KBM-7 (cell line): ENCODE measurements at regions not wholly inside any gene's neighbourhood (a gene's known extent, or its start where the extent isn't known, plus 50 kb on each side); places are given as distances from the start of the nearest gene placed in this dataset.
"Not testable (repeated sequence)": the region's sequence is repeated elsewhere in the genome, so short reads cannot be mapped to it uniquely, and the experiment has no call there.

Experiments
- DNase-seq: peaks from one replicate; pipeline ENCODE4 v3.0.0-alpha.2; 2015
- in situ Hi-C: fragments of 300-500 bp; cut with MboI; formaldehyde crosslinking; loops from 2 replicates; pipeline ENCODE4 v1.14.3; 2020; ENCODE audit warnings: low sequenced_read_pairs, low pct_unique_long_range_greater_than_20kb, mixed read lengths

DNA sequence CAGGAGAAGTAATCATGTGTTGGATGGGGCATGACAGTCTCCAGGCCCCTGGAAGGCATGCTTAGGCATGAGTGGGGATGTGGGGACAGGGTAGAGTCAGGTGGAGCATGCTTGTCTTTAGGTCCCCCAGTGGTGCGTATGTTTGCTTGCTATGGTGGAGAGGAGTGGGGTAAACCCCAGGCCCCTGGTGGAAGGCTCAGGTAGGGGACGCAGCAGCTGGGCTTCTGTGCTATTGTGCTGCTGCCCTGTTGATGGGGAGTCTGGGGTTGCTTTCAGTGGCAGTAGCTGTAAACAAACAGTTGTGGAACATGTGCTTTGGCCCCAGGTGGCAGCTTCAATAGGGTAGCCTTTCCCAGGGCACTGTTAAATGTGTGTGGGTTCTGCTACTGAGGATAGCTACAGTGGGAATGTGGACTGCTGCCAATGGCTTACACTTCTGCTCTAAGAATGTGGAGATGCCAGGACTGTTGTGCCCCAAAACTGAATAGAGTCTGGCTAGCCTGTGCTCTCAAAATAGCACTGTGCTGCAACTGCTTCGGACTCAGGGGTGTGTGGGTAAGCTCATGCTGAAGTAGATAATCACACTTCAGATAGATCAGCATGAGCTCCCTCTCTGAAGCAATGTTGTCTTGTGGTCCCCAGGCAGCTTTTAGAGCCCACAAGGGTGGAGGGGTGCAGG, 1257.3 kb downstream of the DIAPH3 start:
- in situ Hi-C loops, result no loop called here

DNA sequence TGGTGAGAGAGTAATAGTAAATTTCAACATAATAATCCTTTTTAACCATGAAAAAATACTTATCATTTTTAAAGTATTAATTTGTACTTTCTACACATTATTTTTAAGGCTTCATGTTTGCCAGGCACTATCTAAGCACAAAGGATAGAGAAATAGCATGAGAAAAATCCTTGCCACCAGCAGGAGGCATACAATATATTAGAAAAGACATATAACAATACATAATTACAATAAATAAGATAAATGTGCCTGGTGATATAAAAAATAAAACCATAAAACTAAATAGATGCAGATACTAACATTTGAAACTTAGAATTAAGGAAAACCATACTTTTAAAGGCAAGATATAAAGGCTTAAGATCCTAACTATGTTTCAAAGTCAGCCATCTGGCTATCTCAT, 1256.4 kb downstream of the DIAPH3 start:
- in situ Hi-C loops, result no loop called here

More for the DNA sequence above, 1257.3 kb downstream of the DIAPH3 start:
- DNase-seq, result no peak

DNA sequence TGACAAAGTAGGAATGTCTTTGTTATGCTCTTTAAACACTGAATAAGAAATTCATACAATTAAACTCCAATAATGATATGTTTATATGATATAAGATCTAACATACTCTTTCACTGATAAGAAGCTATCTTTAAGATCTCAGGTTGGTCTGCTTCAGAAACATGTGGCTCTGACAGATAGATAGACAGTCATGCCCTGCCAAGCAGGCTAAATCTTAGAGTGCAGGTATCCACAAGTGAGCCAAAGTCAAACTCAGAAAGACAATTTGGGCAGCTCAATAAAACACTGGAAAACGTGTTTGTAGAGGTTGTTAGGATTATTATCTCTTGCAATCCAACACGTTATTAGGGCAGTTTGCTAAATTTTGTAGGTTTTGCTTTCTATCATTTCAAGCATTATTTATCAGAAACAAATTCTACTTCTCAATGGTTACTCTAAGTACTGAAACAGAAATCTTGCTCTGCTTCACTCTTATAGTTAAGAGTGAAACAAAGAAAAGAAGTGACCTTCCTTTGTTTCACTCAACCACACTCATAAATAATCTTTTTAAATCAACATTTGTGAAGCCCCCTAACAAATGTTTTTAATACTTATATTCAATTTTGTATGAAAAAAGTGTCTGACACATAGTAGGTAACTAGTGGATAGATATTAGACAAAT, 1255.6 kb downstream of the DIAPH3 start:
- in situ Hi-C loops, result no loop called here

More for the DNA sequence above, 1256.4 kb downstream of the DIAPH3 start:
- no peak for DNase-seq

DNA sequence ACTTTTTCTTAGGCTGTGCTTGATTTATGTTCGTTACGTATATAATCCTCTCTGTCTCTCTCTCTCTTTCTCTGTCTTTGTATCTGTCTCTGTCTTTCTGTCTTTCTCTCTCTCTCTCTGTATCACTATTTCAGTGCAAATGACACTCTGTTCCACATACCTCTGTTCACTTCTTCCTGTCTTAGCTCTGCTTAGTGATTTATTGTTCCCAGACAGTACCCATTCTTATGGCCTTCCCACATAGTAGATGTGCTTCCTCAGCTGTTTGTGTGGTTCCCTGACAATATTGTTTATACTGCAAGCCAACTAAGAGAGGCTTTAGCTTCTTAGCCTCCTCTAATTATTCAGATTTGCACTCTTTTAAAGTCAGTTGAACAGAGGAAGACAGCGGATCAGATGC, 1244.2 kb downstream of the DIAPH3 start:
- DNase-seq, result no peak
- in situ Hi-C loops, result no loop called here

More for the DNA sequence above, 1255.6 kb downstream of the DIAPH3 start:
- DNase-seq, result no peak

DNA sequence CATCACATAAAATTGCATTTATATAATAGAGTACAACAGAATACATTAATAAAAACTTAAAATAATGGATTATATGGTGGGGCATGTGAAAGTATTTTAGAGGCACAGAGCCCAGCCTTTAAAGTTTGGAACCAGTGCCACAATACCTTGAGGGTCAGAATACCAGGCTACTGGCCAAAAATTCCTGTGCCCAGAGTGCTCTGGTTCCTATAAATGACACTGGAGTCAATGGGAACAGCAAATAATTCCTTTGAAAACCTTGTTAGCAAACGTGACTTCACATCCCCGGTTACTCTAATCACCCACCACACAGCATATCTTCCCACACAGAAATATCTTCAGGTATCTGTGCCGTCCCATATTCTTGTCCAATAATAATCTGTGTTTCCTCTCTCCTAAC, 1242.6 kb downstream of the DIAPH3 start:
- in situ Hi-C loops, result no loop called here
- no peak for DNase-seq

DNA sequence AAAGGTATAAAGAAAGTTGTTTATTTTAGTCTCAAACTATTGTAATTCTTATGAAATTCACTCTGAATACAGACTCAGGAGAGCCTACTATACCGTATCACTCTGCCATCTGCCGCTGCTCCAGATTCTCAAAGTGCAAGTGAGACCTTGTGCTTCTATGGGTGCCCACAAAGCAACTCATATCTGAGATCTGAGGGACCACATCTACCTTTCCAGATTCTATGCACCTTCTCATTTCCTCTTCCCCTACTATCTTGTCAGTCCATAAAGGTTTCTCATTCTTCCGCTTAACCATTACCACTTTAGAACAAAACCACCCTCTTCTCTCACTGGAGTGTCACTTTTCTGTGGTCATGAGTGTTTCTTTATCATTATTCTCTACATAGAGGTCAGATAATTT, 1236.9 kb downstream of the DIAPH3 start:
- DNase-seq, result no peak

DNA sequence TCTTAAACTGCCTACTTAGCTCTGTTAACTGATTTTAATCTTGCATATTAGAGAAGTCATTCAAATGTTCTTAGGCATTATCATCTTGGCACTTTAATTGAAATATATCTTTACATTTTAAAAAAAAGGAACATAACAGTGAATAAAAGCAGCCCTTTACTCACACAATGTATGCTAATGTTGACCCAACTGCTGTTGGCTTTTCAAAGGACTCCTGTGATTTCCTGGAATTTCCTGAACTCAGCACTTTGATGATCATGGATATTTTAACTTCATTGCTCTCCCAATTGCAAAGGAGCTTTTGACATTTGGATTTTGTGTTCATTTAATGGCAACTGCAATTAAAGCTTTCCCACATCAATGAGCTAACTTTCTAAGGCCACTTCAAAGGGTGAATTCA, 1230.3 kb downstream of the DIAPH3 start:
- in situ Hi-C loops, result no loop called here
- no peak for DNase-seq

More for the DNA sequence above, 1236.9 kb downstream of the DIAPH3 start:
- in situ Hi-C loops, result no loop called here

DNA sequence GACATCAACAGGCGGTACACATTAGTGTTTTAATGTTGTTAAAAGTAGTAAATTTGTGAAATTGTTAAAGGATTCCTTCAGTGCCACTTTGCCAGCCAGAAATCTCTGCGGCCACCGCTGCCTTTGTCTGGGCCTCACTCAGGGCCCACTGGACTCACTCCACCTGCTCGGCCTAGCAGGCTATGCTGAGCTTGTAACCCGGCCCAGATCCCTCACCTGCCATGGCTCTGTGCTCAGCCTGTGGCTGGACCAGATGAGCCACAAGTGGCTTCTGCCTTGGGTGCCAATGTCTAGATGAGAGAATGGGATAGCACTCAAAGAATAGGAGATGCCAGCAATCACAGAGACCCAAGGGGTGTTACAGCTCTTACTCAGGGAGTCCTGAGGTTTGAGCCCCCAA, 1228.0 kb downstream of the DIAPH3 start:
- in situ Hi-C loops, result no loop called here
- no peak for DNase-seq

DNA sequence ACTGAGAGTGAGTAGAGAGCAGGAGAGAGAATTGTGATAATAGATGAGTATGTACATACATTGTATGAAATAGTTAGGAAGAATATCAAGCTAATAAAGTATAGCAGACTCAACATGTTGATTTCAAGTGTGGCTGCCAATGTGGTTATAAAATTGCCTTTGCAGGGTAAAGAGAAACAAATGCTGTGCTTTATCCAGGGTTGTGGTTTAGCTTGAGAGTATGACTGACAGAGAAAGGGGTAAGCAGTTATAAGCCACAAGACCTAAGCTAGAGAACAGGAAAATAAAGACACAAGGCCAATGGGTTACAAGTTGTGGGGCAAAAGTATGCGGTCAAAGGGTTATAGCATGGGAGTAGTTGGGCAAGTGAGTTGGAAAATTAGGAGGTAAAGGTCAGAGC, 1217.5 kb downstream of the DIAPH3 start:
- no peak for DNase-seq
- in situ Hi-C loops, result no loop called here

DNA sequence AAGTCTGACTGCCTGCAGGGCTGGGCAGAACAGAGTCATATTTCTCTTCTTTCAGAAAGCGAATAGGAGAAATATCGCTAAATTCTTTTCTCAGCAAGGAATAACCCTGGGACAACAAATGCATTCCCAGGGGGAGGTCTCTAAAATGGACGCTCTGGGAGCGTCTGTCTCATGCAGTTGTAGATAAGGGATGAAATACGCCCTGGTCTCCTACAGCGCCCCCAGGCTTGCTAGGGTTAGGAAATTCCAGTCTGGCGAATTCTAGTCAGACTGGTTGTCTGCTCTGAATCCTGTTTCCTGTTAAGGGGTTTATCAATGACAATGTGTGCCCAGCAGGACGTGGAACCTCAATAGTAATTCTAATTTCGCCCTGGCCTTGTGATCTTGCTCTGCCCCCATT, 1214.1 kb downstream of the DIAPH3 start:
- in situ Hi-C loops, result no loop called here
- peak; percentile 9 for DNase-seq

DNA sequence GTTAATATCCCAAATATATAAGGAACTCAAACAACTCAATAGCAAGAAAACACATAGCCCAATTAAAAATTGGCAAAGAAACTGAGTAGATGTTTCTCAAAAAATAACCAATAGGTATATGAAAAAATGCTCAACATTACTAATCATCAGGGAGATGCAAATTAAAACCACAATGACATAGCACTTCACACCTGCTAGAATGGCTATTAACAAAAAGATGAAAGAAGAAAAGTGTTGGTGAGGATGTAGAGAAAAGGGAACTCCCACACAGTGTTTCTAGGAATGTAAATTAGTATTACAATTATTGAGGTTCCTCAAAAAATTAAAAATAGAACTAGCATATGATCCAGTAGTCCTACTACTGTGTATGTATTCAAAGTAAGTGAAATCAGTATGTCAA, 1212.8 kb downstream of the DIAPH3 start:
- no peak for DNase-seq
- in situ Hi-C loops, result no loop called here

DNA sequence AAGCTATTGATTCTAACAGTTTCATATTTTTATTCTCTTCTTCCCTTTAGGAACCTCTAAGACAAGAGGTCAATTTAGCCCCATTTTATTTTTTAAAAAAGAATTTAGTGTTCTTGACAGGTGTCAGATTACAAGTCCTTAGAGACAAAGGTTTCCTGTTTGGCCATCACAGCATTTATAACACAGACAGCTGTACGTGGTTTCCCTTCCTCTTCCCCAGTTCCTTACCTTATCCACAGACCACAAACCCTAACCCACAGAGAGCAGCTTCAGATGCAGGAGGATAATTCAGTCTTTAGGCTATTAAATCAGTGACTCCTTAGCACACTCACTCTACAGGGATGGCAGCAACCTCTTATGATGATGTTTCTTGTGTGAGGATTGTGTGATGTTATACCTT, 1210.1 kb downstream of the DIAPH3 start:
- in situ Hi-C loops, result no loop called here
- peak; percentile 76 for DNase-seq

DNA sequence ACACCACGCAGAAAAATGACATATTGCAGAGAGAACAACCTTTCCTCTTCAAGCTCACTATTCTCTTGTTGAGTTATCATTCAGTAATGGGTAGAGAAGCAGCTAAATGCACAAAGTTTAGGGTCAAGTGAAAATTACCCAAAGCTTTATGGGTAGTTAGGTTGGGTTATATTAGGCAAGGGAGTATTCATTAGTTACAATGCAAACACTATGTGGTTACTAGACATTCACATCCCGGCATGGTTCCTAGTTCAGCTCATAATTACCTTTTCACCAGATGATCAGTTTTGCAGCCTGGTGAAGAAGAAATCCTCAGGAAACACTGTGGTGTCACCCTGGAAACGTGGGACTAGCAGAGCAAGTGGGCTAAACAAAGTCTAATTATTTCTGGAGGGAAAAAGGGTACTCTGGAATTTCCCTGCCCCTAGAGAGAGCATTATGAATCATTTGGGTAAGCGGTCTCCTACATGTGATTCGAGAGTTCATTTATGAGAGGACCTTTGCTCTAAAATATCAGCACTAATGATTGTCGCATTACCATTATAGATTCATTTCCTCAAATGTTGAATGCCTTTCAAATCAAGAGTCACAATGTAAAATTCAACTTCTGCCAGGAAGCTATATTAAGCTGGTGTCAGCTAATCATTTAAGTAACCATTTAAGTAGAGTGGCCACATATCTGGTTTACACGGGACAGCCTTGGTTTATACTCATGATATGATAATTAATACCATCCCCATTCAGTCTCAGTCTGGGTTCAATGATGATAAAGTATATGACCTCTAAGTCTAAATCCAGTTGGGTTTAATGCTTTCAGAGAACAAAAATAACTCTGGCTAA, 1208.0 kb downstream of the DIAPH3 start:
- no peak for DNase-seq
- in situ Hi-C loops, result no loop called here

DNA sequence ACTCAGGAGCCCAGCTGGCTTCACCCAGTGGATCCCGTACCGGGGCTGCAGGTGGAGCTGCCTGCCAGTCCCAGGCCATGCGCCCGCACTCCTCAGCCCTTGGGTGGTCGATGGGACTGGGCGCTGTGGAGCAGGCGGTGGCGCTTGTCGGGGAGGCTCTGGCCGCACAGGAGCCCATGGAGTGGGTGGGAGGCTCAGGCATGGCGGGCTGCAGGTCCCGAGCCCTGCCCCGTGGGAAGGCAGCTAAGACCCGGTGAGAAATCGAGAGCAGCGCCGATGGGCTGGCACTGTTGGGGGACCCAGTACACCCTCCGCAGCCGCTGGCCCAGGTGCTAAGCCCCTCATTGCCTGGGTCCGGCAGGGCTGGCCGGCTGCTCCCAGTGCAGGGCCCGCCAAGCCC, 1205.6 kb downstream of the DIAPH3 start:
- DNase-seq, in situ Hi-C loops: not testable (repeated sequence)

DNA sequence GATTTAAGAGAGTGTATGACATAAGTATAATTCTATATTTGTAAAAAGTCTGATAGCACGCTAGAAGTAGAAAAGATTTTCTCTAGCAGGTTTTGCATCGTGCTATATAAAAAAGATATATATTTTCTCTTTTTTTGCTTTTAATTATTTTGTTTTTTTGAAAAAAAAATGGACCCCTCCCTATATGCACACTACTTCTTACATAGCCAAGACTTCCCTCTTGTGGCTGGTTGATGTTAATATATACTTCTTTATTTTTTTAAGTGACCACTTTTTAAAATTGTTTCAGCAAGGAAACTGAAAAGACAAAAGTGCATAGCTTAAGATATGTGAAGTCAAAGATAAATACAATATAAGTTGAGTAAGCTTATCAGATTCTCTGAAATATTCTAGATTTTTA, 1202.8 kb downstream of the DIAPH3 start:
- DNase-seq, result peak; percentile 12
- in situ Hi-C loops, result no loop called here

DNA sequence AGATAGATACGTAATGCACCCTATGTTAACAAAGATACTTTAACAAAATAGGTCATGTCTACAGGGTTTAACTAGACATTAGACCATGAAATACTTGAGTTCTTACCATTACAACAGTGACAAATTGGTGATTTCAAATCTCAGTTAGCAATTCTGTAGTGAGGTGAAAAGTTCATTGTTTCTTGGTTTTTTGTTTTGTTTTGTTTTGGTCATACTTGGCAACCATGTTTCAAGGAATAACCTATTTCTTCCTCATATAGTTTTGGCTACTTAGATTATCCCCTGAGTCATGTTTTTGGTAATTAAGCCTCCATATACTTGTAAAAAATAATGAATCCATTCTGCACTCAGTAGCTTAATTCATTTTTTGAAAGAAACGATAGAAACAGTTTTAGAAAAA, 1200.4 kb downstream of the DIAPH3 start:
- in situ Hi-C loops, result no loop called here
- no peak for DNase-seq

DNA sequence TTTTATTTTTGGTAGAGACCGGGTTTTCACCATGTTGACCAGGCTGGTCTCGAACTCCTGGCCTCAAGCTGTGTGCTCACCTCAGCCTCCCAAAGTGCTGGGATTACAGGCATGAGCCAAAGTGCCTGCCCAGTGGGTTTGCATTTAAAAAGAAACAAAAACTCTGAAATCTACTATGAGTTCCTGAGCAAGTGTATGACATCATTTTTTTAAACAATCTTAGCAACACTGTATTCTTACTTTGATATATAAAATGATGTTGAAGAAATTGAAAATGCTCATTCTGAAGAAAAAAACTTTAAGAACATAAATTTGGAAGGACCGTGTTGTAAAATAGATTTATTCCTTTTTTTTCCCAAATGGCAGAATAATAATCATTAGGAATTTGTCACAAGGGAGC, 1199.7 kb downstream of the DIAPH3 start:
- no peak for DNase-seq
- in situ Hi-C loops, result no loop called here

DNA sequence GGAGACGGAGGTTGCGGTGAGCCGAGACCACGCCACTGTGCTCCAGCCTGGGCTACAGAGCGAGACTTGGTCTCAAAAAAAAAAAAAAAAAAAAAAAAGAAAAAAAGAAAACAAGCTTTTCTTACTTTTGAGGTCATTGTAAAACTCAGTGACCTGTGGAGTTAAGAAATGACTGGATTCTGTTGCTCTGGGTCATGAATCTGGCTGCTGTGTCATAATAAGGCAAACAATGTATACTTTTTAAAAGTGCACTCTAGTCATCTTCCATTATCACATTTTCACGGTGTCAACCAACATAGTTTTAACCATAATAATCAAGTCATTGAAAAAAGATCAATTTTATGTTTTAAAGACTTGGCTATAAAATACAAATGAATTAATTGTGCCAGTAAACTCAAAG, 1186.6 kb downstream of the DIAPH3 start:
- DNase-seq, result no peak
- in situ Hi-C loops, result no loop called here

DNA sequence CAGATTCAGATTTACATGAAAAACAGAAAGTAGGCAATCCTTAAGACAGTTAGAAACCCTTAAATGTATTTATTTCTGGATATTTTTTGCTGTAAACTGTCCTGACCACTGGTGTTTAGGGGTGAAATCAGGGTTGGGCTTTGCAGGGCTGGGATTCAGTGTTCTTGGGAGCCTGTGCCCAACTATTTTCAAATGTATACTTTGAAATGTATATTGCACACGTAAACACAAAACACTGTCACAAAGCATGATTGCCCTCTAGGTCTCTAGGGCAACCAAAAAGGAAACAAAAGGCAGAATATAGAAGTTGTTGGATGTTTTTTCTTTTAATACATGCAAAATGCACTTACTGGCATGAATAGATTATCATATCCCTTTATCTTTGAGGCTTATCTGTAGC, 1185.4 kb downstream of the DIAPH3 start:
- DNase-seq, result no peak
- in situ Hi-C loops, result no loop called here

DNA sequence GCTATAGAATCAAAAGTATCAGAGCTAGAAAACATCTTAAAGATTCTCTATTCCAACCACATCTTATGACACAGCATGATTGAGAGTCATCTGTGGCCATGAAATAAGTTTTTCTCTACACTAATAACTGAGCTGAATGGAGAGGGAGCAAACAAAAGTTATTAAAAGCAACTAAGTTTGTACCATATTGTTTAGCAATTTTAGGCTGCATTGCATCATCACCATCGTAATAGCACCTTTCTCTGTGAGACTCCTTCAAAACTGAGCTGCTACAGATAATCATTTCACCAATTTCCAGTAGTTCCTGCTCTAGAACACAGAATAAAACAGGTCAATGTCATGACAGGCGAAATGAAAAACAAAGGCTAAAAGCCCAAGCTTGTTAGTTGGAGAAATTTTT, 1183.9 kb downstream of the DIAPH3 start:
- DNase-seq, result no peak
- in situ Hi-C loops, result no loop called here
